H1 (cell line): ENCODE measurements at regions not wholly inside any gene's neighbourhood (a gene's known extent, or its start where the extent isn't known, plus 50 kb on each side); places are given as distances from the start of the nearest gene placed in this dataset.

Source experiments
- CTCF ChIA-PET: fragments of 300-600 bp; sonication (Branson Sonifier 250); formaldehyde crosslinking; loops from one replicate; lab custom pipeline; 2021; ENCODE audit not compliant: partially characterized antibody; lab: Charles Lee
- POLR2A ChIA-PET: fragments of 300-600 bp; sonication (Branson Sonifier 250); formaldehyde crosslinking; loops from one replicate; lab custom pipeline; 2021; ENCODE audit warnings: inconsistent platforms; ENCODE audit not compliant: partially characterized antibody; lab: Charles Lee
- DNase-seq, 2 experiments: peaks; one replicate each; pipeline versions ENCODE4 v3.0.0 to v3.0.0-alpha.2; 2010 to 2022; ENCODE audit warnings: low spot score in 2 of 2, low read depth in 1 of 2, mixed read lengths in 1 of 2
- FAIRE-seq: peaks from 2 replicates; lab custom pipeline; 2011; peaks lifted over from hg19 to GRCh38; lab: Jason Lieb, UNC
- H2AFZ ChIP-seq: 2 replicates; pipeline ENCODE4 v1.8.1; 2012; ENCODE audit warnings: low read length, inconsistent platforms
- H2AK5ac ChIP-seq: 2 replicates; pipeline ENCODE4 v1.6.1; 2013; ENCODE audit warnings: low read depth, low read length
- H2BK120ac ChIP-seq: replicated peaks from 2 replicates; pipeline ENCODE3; 2013; ENCODE audit warnings: low read depth, low read length, inconsistent platforms
- H2BK12ac ChIP-seq: 2 replicates; pipeline ENCODE4 v1.6.1; 2013; ENCODE audit warnings: low read depth, low read length
- H2BK15ac ChIP-seq: 2 replicates; pipeline ENCODE4 v1.6.1; 2013; ENCODE audit warnings: low read length
- H2BK20ac ChIP-seq: 2 replicates; pipeline ENCODE4 v1.6.1; 2013; ENCODE audit warnings: low read length
- H2BK5ac ChIP-seq: 2 replicates; pipeline ENCODE4 v1.6.1; 2013; ENCODE audit warnings: low read depth, low read length
- H3K14ac ChIP-seq: 2 replicates; pipeline ENCODE4 v1.6.1; 2013; ENCODE audit warnings: inconsistent platforms; ENCODE audit not compliant: insufficient read length
- H3K18ac ChIP-seq: 2 replicates; pipeline ENCODE4 v1.6.1; 2013; ENCODE audit warnings: low read length; ENCODE audit errors: extremely low read depth
- H3K23ac ChIP-seq: 2 replicates; pipeline ENCODE4 v1.6.1; 2013; ENCODE audit warnings: inconsistent platforms; ENCODE audit not compliant: insufficient read length
- H3K23me2 ChIP-seq: 2 replicates; pipeline ENCODE4 v1.6.1; 2013; ENCODE audit warnings: low read depth, low read length
- H3K27ac ChIP-seq: 2 replicates; pipeline ENCODE4 v1.6.1; 2011; ENCODE audit warnings: low read depth, low read length, inconsistent platforms
- H3K27me3 ChIP-seq, 4 experiments: replicated peaks in 1 of 4; 1 replicate in 1 of 4; 2 replicates in 3 of 4; pipeline versions ENCODE4 v1.6.1 to v1.8.1; 2011 to 2013; ENCODE audit warnings: low read length in 3 of 4, mild to moderate bottlenecking in 3 of 4, inconsistent platforms in 2 of 4, mixed read lengths in 2 of 4, moderate library complexity in 1 of 4; ENCODE audit not compliant: control insufficient read depth in 3 of 4, insufficient read depth in 3 of 4; ENCODE audit errors: extremely low read depth in 1 of 4
- H3K36me3 ChIP-seq, 4 experiments: 2 replicates each; pipeline versions ENCODE4 v1.6.1 to v1.8.1; 2011 to 2013; ENCODE audit warnings: mild to moderate bottlenecking in 4 of 4, low read length in 3 of 4, moderate library complexity in 2 of 4, control low read depth in 1 of 4, inconsistent platforms in 1 of 4; ENCODE audit not compliant: insufficient read depth in 4 of 4, control insufficient read depth in 2 of 4
- H3K4ac ChIP-seq: replicated peaks from 2 replicates; pipeline ENCODE3; 2013; ENCODE audit warnings: low read length, low read depth, mixed read lengths, inconsistent platforms; ENCODE audit not compliant: insufficient read length
- H3K4me1 ChIP-seq, 4 experiments: replicated peaks in 1 of 4; 1 replicate in 1 of 4; 2 replicates in 3 of 4; pipeline versions ENCODE4 v1.6.1 to v1.8.1; 2011 to 2013; ENCODE audit warnings: low read length in 3 of 4, inconsistent platforms in 2 of 4, mixed read lengths in 1 of 4; ENCODE audit not compliant: insufficient read depth in 4 of 4, control insufficient read depth in 3 of 4
- H3K4me2 ChIP-seq, 2 experiments: 2 replicates each; pipeline versions ENCODE4 v1.6.1 to v1.8.1; 2011 to 2013; ENCODE audit warnings: low read depth in 2 of 2, low read length in 2 of 2, control low read depth in 1 of 2, inconsistent platforms in 1 of 2, mild to moderate bottlenecking in 1 of 2; ENCODE audit not compliant: insufficient read depth in 1 of 2
- H3K4me3 ChIP-seq, 4 experiments: fragments of 200-600, 300-600 bp in 1 of 4; sonication (generic), shearing (Covaris generic), sonication (Bioruptor Twin) in 1 of 4; 2 replicates each; pipeline versions ENCODE4 v1.5.1 to v1.8.1; 2011 to 2016; ENCODE audit warnings: low read length in 4 of 4, low read depth in 3 of 4, control low read depth in 2 of 4, inconsistent platforms in 2 of 4, mild to moderate bottlenecking in 2 of 4, mixed read lengths in 1 of 4, moderate library complexity in 1 of 4; ENCODE audit not compliant: insufficient read depth in 2 of 4; ENCODE audit errors: extremely low read depth in 1 of 4
- H3K56ac ChIP-seq: replicated peaks from 2 replicates; pipeline ENCODE3; 2013; ENCODE audit warnings: low read depth, mild to moderate bottlenecking, mixed read lengths, low read length, inconsistent platforms; ENCODE audit not compliant: insufficient read length
- H3K79me1 ChIP-seq: 2 replicates; pipeline ENCODE4 v1.6.1; 2013; ENCODE audit warnings: low read depth, low read length, control low read depth
- H3K79me2 ChIP-seq, 2 experiments: 2 replicates each; pipeline versions ENCODE4 v1.6.1 to v1.8.1; 2012 to 2013; ENCODE audit warnings: low read length in 2 of 2, mild to moderate bottlenecking in 2 of 2, inconsistent platforms in 1 of 2; ENCODE audit not compliant: insufficient read depth in 2 of 2, control insufficient read depth in 1 of 2
- H3K9ac ChIP-seq, 4 experiments: replicated peaks in 1 of 4; 1 replicate in 1 of 4; 2 replicates in 3 of 4; pipeline versions ENCODE4 v1.6.1 to v1.8.1; 2011 to 2013; ENCODE audit warnings: low read depth in 3 of 4, low read length in 3 of 4, control low read depth in 2 of 4, mild to moderate bottlenecking in 2 of 4, moderate library complexity in 2 of 4, inconsistent platforms in 1 of 4; ENCODE audit errors: extremely low read depth in 1 of 4
- H3K9me3 ChIP-seq, 2 experiments: 2 replicates each; pipeline versions ENCODE4 v1.6.1 to v1.8.1; 2012 to 2013; ENCODE audit warnings: mild to moderate bottlenecking in 2 of 2, moderate library complexity in 2 of 2, control low read depth in 1 of 2, inconsistent platforms in 1 of 2, low read depth in 1 of 2, low read length in 1 of 2, mixed read lengths in 1 of 2; ENCODE audit not compliant: insufficient read depth in 2 of 2
- H4K20me1 ChIP-seq, 2 experiments: replicated peaks in 1 of 2; 2 replicates each; pipeline versions ENCODE3 to v1.8.1; 2011 to 2013; ENCODE audit warnings: inconsistent platforms in 2 of 2, low read length in 2 of 2, mild to moderate bottlenecking in 1 of 2; ENCODE audit not compliant: insufficient read depth in 2 of 2, control insufficient read depth in 1 of 2
- H4K5ac ChIP-seq: 2 replicates; pipeline ENCODE4 v1.6.1; 2013; ENCODE audit warnings: low read length, low read depth, mixed read lengths, inconsistent platforms; ENCODE audit not compliant: insufficient read length
- H4K8ac ChIP-seq: 2 replicates; pipeline ENCODE4 v1.8.0; 2013; ENCODE audit warnings: mild to moderate bottlenecking, moderate library complexity, low read length, inconsistent platforms; ENCODE audit not compliant: insufficient read depth; ENCODE audit errors: extremely low read depth
- H4K91ac ChIP-seq: replicated peaks from 2 replicates; pipeline ENCODE3; 2013; ENCODE audit warnings: low read length, mixed read lengths, inconsistent platforms; ENCODE audit not compliant: insufficient read length
- CBX8 ChIP-seq: fragments of 300-800, 300-1000 bp; sonication (generic); IDR thresholded peaks from 2 replicates; pipeline ENCODE4 v1.7.1; 2016; ENCODE audit warnings: low read depth, low read length, borderline replicate concordance
- EP300 ChIP-seq, 2 experiments: IDR thresholded peaks; 1 replicate in 1 of 2; 2 replicates in 1 of 2; pipeline ENCODE4 v1.6.1; 2011 to 2012; ENCODE audit warnings: low read depth in 2 of 2, low read length in 2 of 2, mild to moderate bottlenecking in 2 of 2, borderline replicate concordance in 1 of 2, inconsistent platforms in 1 of 2, moderate library complexity in 1 of 2
- FOSL1 ChIP-seq: IDR thresholded peaks from 2 replicates; pipeline ENCODE4 v1.6.1; 2011; ENCODE audit warnings: mild to moderate bottlenecking, low read depth, low read length, moderate library complexity; ENCODE audit not compliant: insufficient read depth
- GABPA ChIP-seq: IDR thresholded peaks from 2 replicates; pipeline ENCODE4 v1.6.1; 2011; ENCODE audit warnings: mild to moderate bottlenecking, low read length, moderate library complexity, borderline replicate concordance; ENCODE audit not compliant: insufficient read depth
- JUND ChIP-seq: IDR thresholded peaks from 2 replicates; pipeline ENCODE4 v1.6.1; 2011; ENCODE audit warnings: mild to moderate bottlenecking, improper control_type of control experiment, low read length
- KDM4A ChIP-seq: IDR thresholded peaks from one replicate; pipeline ENCODE4 v1.7.1; 2012; ENCODE audit warnings: low read depth, mild to moderate bottlenecking, moderate library complexity, low read length, inconsistent platforms; ENCODE audit not compliant: severe bottlenecking
- MAFK ChIP-seq: IDR thresholded peaks from 2 replicates; pipeline ENCODE4 v1.6.1; 2012; ENCODE audit warnings: low read depth, mild to moderate bottlenecking, improper control_type of control experiment, low read length
- POLR2A ChIP-seq, 2 experiments: IDR thresholded peaks; 1 replicate in 1 of 2; 2 replicates in 1 of 2; pipeline ENCODE4 v1.6.1; 2011; ENCODE audit warnings: low read depth in 2 of 2, low read length in 2 of 2, mild to moderate bottlenecking in 2 of 2; ENCODE audit errors: control extremely low read depth in 1 of 2
- POU5F1 ChIP-seq: IDR thresholded peaks from 2 replicates; pipeline ENCODE4 v1.6.1; 2011; ENCODE audit warnings: low read depth, mild to moderate bottlenecking, low read length, moderate library complexity
- RXRA ChIP-seq: IDR thresholded peaks from 2 replicates; pipeline ENCODE4 v1.6.1; 2011; ENCODE audit warnings: low read depth, mild to moderate bottlenecking, low read length, moderate library complexity; ENCODE audit not compliant: insufficient read depth
- SIX5 ChIP-seq: IDR thresholded peaks from 2 replicates; pipeline ENCODE4 v1.6.1; 2011; ENCODE audit warnings: mild to moderate bottlenecking, low read depth, low read length
- SP1 ChIP-seq: IDR thresholded peaks from 2 replicates; pipeline ENCODE4 v1.6.1; 2011; ENCODE audit warnings: low read depth, low read length
- SP2 ChIP-seq: IDR thresholded peaks from 2 replicates; pipeline ENCODE4 v1.6.1; 2012; ENCODE audit warnings: mild to moderate bottlenecking, low read length, inconsistent platforms
- TCF12 ChIP-seq: IDR thresholded peaks from 2 replicates; pipeline ENCODE4 v1.6.1; 2011; ENCODE audit warnings: low read depth, mild to moderate bottlenecking, low read length
- WGBS, 2 experiments: shearing (Covaris generic) in 1 of 2; methylation state at CpG; one replicate each; pipeline versions ENCODE4 v1.1.6 to v1.1.7; 2013 to 2015; ENCODE audit warnings: low lambda C conversion rate in 2 of 2, mixed read lengths in 2 of 2, inconsistent platforms in 1 of 2, low coverage in 1 of 2, missing lambda C conversion rate in 1 of 2; ENCODE audit not compliant: insufficient replicate concordance in 2 of 2, insufficient coverage in 1 of 2, insufficient read length in 1 of 2; ENCODE audit errors: extremely low coverage in 1 of 2, missing lambda C conversion rate in 1 of 2; 5-methylcytosine and 5-hydroxymethylcytosine counted together
- TF ChIP-seq, protein P1 (sequence below): IDR thresholded peaks from 2 replicates; pipeline ENCODE4 v1.6.1; 2011; ENCODE audit warnings: low read depth, mild to moderate bottlenecking, low read length; ENCODE audit not compliant: insufficient read depth

GRCh38 chr9:86707932-86708510, 239.3 kb downstream of the GAS1 start:
- DNase-seq = no peak
- no peaks in the 10 kb centered on the region for H3K27me3 ChIP-seq
- H4K91ac ChIP-seq = no peak overlapping the region
- ChIA-PET CTCF (interaction anchor here (0.5 to 1.0 kb wide), 2 partner anchors 45 to 62 kb away, joined by 3 read pairs; no protein-coding TSS in a partner anchor), POLR2A (no interaction called here)
- no peak for FAIRE-seq
- no peaks in the 10 kb centered on the region for H3K4me1 ChIP-seq
- H2AFZ ChIP-seq = no peak overlapping the region
- no peak overlapping the region for H2BK15ac ChIP-seq
- H3K4me3 ChIP-seq = no peak overlapping the region
- H3K4ac ChIP-seq = no peak overlapping the region
- H3K56ac ChIP-seq = no peak overlapping the region
- H2BK5ac ChIP-seq = no peak overlapping the region
- H2BK120ac ChIP-seq = no peak overlapping the region
- H3K18ac ChIP-seq = no peak overlapping the region
- no peaks in the 10 kb centered on the region for H3K79me1 ChIP-seq
- no peaks in the 10 kb centered on the region for H4K20me1 ChIP-seq
- H3K79me2 ChIP-seq = no peaks in the 10 kb centered on the region
- no peak overlapping the region for H3K23ac ChIP-seq
- H3K4me2 ChIP-seq = no peak overlapping the region
- no peak overlapping the region for H4K5ac ChIP-seq
- H2BK12ac ChIP-seq = no peak overlapping the region
- no peaks in the 10 kb centered on the region for H3K9me3 ChIP-seq
- WGBS, 2 experiments = 95% methylated on average over 4 of the region's 4 CpGs; no CpG with 5 or more reads in 1 of the 2 experiments
- no peak overlapping the region for H3K27ac ChIP-seq
- no peak overlapping the region for H4K8ac ChIP-seq
- no peak overlapping the region for H3K14ac ChIP-seq
- no peak overlapping the region for H3K9ac ChIP-seq
- no peaks in the 10 kb centered on the region for H3K36me3 ChIP-seq
- H3K23me2 ChIP-seq = peaks cover 1% of the 10 kb centered on the region; the same call in 1 of the 2 replicates
- H2AK5ac ChIP-seq = no peak overlapping the region
- no peak overlapping the region for H2BK20ac ChIP-seq
- TF ChIP-seq EP300 (IDR thresholded peaks at IDR 0.05; ENCODE audit: borderline replicate concordance in 1 of 2, low read depth in 2 of 2, low read length in 2 of 2) (no peak), RXRA (no peak), KDM4A (no peak), FOSL1 (no peak), SP1 (no peak), CBX8 (no peak), SP2 (no peak), POLR2A (IDR thresholded peaks at IDR 0.05; ENCODE audit: control extremely low read depth in 1 of 2, low read depth in 2 of 2, low read length in 2 of 2) (no peak), MAFK (no peak), JUND (no peak), POU5F1 (no peak), SIX5 (no peak), TCF12 (no peak), GABPA (no peak)
- TF ChIP-seq, protein P1, sequence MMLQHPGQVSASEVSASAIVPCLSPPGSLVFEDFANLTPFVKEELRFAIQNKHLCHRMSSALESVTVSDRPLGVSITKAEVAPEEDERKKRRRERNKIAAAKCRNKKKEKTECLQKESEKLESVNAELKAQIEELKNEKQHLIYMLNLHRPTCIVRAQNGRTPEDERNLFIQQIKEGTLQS = no peak
